HepG2 (cell line): ENCODE measurements at regions not wholly inside any gene's neighbourhood (a gene's known extent, or its start where the extent isn't known, plus 50 kb on each side); places are given as distances from the start of the nearest gene placed in this dataset.

Experiments used
- ATAC-seq: fragments of 200-7000 bp; cut with Tn5 transposase; 3 replicates; pipeline ENCODE4 v1.9.1; 2020; ENCODE audit warnings: mild to moderate bottlenecking, moderate library complexity
- BruUV-seq: library from RNA; stranded (reverse); fragments of 400-500 nt; replicated peaks from 2 replicates; lab custom pipeline; 2021; lab: Mats Ljungman, UMichigan
- CTCF ChIA-PET: fragments of 300-600 bp; formaldehyde crosslinking; extraction: SDS; loops from one replicate; lab custom pipeline; 2021; ENCODE audit warnings: low total read pairs, inconsistent platforms, low intra/inter-chr PET ratio; lab: Yijun Ruan, JAX
- POLR2A ChIA-PET: fragments of 350-600 bp; sonication (Branson Sonifier 250); formaldehyde crosslinking; loops from one replicate; lab custom pipeline; 2020; ENCODE audit warnings: antibody characterized with exemption, inconsistent platforms; lab: Yijun Ruan, JAX
- DNase-seq: peaks from one replicate; pipeline ENCODE4 v3.0.0-alpha.2; 2015; ENCODE audit warnings: low spot score
- FAIRE-seq: peaks from 3 replicates; lab custom pipeline; 2011; peaks lifted over from hg19 to GRCh38; lab: Jason Lieb, UNC
- H2AFZ ChIP-seq: one replicate; pipeline ENCODE4 v1.6.1; 2011; ENCODE audit warnings: low read length, inconsistent platforms
- H3K27ac ChIP-seq: fragments of 300-600 bp; 3 replicates; pipeline ENCODE4 v1.8.0; 2011; ENCODE audit warnings: mixed run types, mild to moderate bottlenecking, mixed read lengths, low read length, inconsistent platforms; ENCODE audit not compliant: insufficient read depth; ENCODE audit errors: extremely low read length
- H3K27me3 ChIP-seq, 2 experiments: fragments of 200-600 bp in 1 of 2; 2 replicates in 1 of 2; 3 replicates in 1 of 2; pipeline versions ENCODE4 v1.6.0 to v1.8.0; 2011; ENCODE audit warnings: low read length in 2 of 2, mild to moderate bottlenecking in 2 of 2, moderate library complexity in 2 of 2, inconsistent platforms in 1 of 2; ENCODE audit not compliant: insufficient read depth in 2 of 2, control insufficient read depth in 1 of 2
- H3K36me3 ChIP-seq, 2 experiments: fragments of 200-600 bp in 1 of 2; replicated peaks in 1 of 2; 2 replicates in 1 of 2; 3 replicates in 1 of 2; pipeline versions ENCODE4 v1.5.1 to v1.8.0; 2011; ENCODE audit warnings: low read length in 2 of 2, inconsistent platforms in 1 of 2; ENCODE audit not compliant: insufficient read depth in 2 of 2, control insufficient read depth in 1 of 2
- H3K4me1 ChIP-seq: 2 replicates; pipeline ENCODE4 v1.5.1; 2012; ENCODE audit warnings: low read length, inconsistent platforms; ENCODE audit not compliant: insufficient read depth
- H3K4me2 ChIP-seq: 2 replicates; pipeline ENCODE4 v1.6.0; 2011; ENCODE audit warnings: low read depth, low read length, inconsistent platforms
- H3K4me3 ChIP-seq, 3 experiments: fragments of 200-600 bp in 1 of 3; sonication (generic), shearing (Covaris generic) in 1 of 3; replicated peaks in 1 of 3; 2 replicates each; pipeline ENCODE4 v1.5.1; 2011 to 2016; ENCODE audit warnings: low read length in 3 of 3, inconsistent platforms in 2 of 3, low read depth in 2 of 3, mild to moderate bottlenecking in 2 of 3, control low read depth in 1 of 3, mixed read lengths in 1 of 3; ENCODE audit not compliant: insufficient read depth in 1 of 3
- H3K79me2 ChIP-seq: one replicate; pipeline ENCODE4 v1.6.1; 2011; ENCODE audit warnings: low read length, inconsistent platforms; ENCODE audit not compliant: insufficient read depth
- H3K9ac ChIP-seq: 2 replicates; pipeline ENCODE4 v1.6.0; 2011; ENCODE audit warnings: mild to moderate bottlenecking, low read depth, low read length, inconsistent platforms; ENCODE audit not compliant: insufficient read depth
- H3K9me3 ChIP-seq: 2 replicates; pipeline ENCODE4 v1.5.1; 2012; ENCODE audit warnings: mild to moderate bottlenecking, low read length
- H4K20me1 ChIP-seq: 2 replicates; pipeline ENCODE4 v1.6.0; 2011; ENCODE audit warnings: inconsistent platforms, mild to moderate bottlenecking, low read length, moderate library complexity; ENCODE audit not compliant: insufficient read depth
- CCDC6 ChIP-seq: sonication (generic); formaldehyde crosslinking; IDR thresholded peaks from 2 replicates; pipeline ENCODE4 v1.8.1; 2022; ENCODE audit warnings: mild to moderate bottlenecking, missing genetic modification reagents, moderate library complexity
- ESRRA ChIP-seq: sonication (generic); formaldehyde crosslinking; IDR thresholded peaks from 2 replicates; pipeline ENCODE4 v1.5.1; 2020; ENCODE audit warnings: mild to moderate bottlenecking, low read depth, missing genetic modification reagents
- FOXA3 ChIP-seq: IDR thresholded peaks from 2 replicates; pipeline ENCODE4 v1.6.1; 2016; ENCODE audit warnings: missing genetic modification reagents, missing compliant biosample characterization
- KLF15 ChIP-seq: sonication (generic); formaldehyde crosslinking; IDR thresholded peaks from 2 replicates; pipeline ENCODE4 v1.8.1; 2023; ENCODE audit warnings: borderline replicate concordance, mild to moderate bottlenecking, inconsistent platforms, missing genetic modification reagents, mixed read lengths
- MED1 ChIP-seq: sonication (generic); formaldehyde crosslinking; IDR thresholded peaks from 2 replicates; pipeline ENCODE4 v1.4.0; 2020; ENCODE audit warnings: missing genetic modification reagents
- MTA1 ChIP-seq: sonication (generic); formaldehyde crosslinking; IDR thresholded peaks from 2 replicates; pipeline ENCODE4 v1.4.0; 2020; ENCODE audit warnings: missing genetic modification reagents, mild to moderate bottlenecking, borderline replicate concordance
- NCOA5 ChIP-seq: sonication (generic); formaldehyde crosslinking; IDR thresholded peaks from 2 replicates; pipeline ENCODE4 v1.4.0; 2020; ENCODE audit warnings: missing genetic modification reagents
- NCOR1 ChIP-seq: fragments of 200-600 bp; sonication (generic); IDR thresholded peaks from 2 replicates; pipeline ENCODE4 v1.7.0; 2017; ENCODE audit warnings: antibody characterized with exemption, low read length, borderline replicate concordance
- NFE2 ChIP-seq: sonication (generic); formaldehyde crosslinking; IDR thresholded peaks from 2 replicates; pipeline ENCODE4 v1.4.0; 2020; ENCODE audit warnings: missing genetic modification reagents
- RCOR2 ChIP-seq: IDR thresholded peaks from 2 replicates; pipeline ENCODE4 v1.6.1; 2016; ENCODE audit warnings: missing biosample characterization, missing genetic modification reagents
- SP4 ChIP-seq: sonication (generic); formaldehyde crosslinking; IDR thresholded peaks from 2 replicates; pipeline ENCODE4 v1.8.1; 2023; ENCODE audit warnings: mild to moderate bottlenecking, missing genetic modification reagents
- TBP ChIP-seq: sonication (generic); formaldehyde crosslinking; IDR thresholded peaks from 2 replicates; pipeline ENCODE4 v1.5.0; 2020; ENCODE audit warnings: missing genetic modification reagents
- ZNF207 ChIP-seq: fragments of 450-650 bp; IDR thresholded peaks from 2 replicates; pipeline ENCODE4 v1.6.1; 2016; ENCODE audit warnings: antibody characterized with exemption, borderline replicate concordance
- ZNF33B ChIP-seq: sonication (generic); formaldehyde crosslinking; IDR thresholded peaks from 2 replicates; pipeline ENCODE4 v1.5.1; 2020; ENCODE audit warnings: mild to moderate bottlenecking, missing genetic modification reagents
- ZNF761 ChIP-seq: sonication (generic); formaldehyde crosslinking; conservative IDR thresholded peaks from 2 replicates; pipeline ENCODE4 v1.4.0; 2020; ENCODE audit warnings: mild to moderate bottlenecking, missing genetic modification reagents
- ZNF850 ChIP-seq: sonication (generic); formaldehyde crosslinking; conservative IDR thresholded peaks from 2 replicates; pipeline ENCODE4 v1.9.0; 2021; ENCODE audit warnings: mild to moderate bottlenecking, missing genetic modification reagents
- ZSCAN29 ChIP-seq: sonication (generic); formaldehyde crosslinking; conservative IDR thresholded peaks from 2 replicates; pipeline ENCODE4 v1.4.0; 2020; ENCODE audit warnings: mild to moderate bottlenecking, missing genetic modification reagents
- WGBS: methylation state at CpG from one replicate; pipeline ENCODE4 v1.1.6; 2017; ENCODE audit warnings: low lambda C conversion rate; 5-methylcytosine and 5-hydroxymethylcytosine counted together
- in situ Hi-C: cut with HindIII; loops from 2 replicates; pipeline ENCODE4 v1.10.0; 2017; ENCODE audit warnings: low pct_unique_long_range_greater_than_20kb; ENCODE audit not compliant: extremely low pct_ligation_motif_present
- intact Hi-C: fragments of 100-400 bp; cut with micrococcal nuclease; formaldehyde crosslinking; loops from one replicate; pipeline ENCODE4 v1.10.0; 2022; ENCODE audit not compliant: unreplicated experiment
- TF ChIP-seq, protein P1 (sequence below): sonication (generic); formaldehyde crosslinking; IDR thresholded peaks from 2 replicates; pipeline ENCODE4 v1.4.0; 2020; ENCODE audit warnings: missing genetic modification reagents, borderline replicate concordance
- TF ChIP-seq, protein P2 (sequence below): sonication (generic); formaldehyde crosslinking; IDR thresholded peaks from 2 replicates; pipeline ENCODE4 v1.4.0; 2020; ENCODE audit warnings: low read depth, mild to moderate bottlenecking, missing genetic modification reagents

DNA sequence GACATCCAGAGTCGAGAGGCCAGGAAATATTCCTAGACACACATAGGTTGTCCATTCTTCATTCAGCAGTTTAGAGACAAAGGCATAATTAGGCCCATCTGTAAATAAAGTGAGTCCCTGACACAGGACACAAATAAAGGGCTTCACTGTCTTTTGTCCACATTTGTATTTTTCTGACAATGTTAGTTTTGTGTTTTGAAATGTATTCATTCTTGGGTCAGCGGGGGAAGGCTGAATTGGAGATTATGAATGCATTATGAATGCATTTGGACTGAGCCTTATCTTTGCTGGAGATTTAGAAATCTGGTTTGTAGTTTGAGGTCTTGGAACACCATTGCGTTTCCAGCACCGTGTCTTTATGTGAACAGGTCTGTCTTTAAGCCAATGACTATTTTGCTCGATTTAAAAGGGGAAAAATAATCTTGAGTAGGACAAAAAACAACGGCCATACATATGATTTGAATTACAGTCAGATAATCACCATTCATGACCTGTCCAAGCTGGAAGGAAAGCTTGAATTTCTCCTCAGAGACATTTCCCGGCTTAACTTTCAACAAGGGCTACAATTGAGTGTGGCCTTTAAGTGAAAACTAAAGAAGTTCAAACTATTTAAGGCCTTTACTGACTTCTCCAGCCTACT lies 334.8 kb downstream of the WDR11 start:
- in situ Hi-C loops (no loop called here), intact Hi-C loops (no loop called here)
- ChIA-PET POLR2A (no interaction called here), CTCF (no interaction called here)
- no peak for ATAC-seq
- no peak overlapping the region for H3K4me3 ChIP-seq
- H3K27ac ChIP-seq: no peak overlapping the region
- no peak overlapping the region for H2AFZ ChIP-seq
- BruUV-seq: no TSS peak
- H3K9ac ChIP-seq: no peak overlapping the region
- no peaks in the 10 kb centered on the region for H3K36me3 ChIP-seq
- TF ChIP-seq ZNF207 (no peak), CCDC6 (no peak), SP4 (no peak), NCOR1 (no peak), KLF15 (no peak), MED1 (CRISPR knock-in tag) (no peak), ZNF850 (CRISPR knock-in tag) (no peak), FOXA3 (CRISPR knock-in tag) (no peak), RCOR2 (CRISPR knock-in tag) (no peak), ESRRA (CRISPR knock-in tag) (no peak), ZNF761 (CRISPR knock-in tag) (no peak)
- 22% methylated on average over 7 of the region's 7 CpGs for WGBS
- H3K79me2 ChIP-seq: no peaks in the 10 kb centered on the region
- no peaks in the 10 kb centered on the region for H3K9me3 ChIP-seq
- H3K4me2 ChIP-seq: no peak overlapping the region
- no peak for FAIRE-seq
- DNase-seq: no peak
- no peaks in the 10 kb centered on the region for H4K20me1 ChIP-seq
- H3K27me3 ChIP-seq: no peaks in the 10 kb centered on the region; a peak in 1 of 5 replicates
- H3K4me1 ChIP-seq: no peaks in the 10 kb centered on the region

DNA sequence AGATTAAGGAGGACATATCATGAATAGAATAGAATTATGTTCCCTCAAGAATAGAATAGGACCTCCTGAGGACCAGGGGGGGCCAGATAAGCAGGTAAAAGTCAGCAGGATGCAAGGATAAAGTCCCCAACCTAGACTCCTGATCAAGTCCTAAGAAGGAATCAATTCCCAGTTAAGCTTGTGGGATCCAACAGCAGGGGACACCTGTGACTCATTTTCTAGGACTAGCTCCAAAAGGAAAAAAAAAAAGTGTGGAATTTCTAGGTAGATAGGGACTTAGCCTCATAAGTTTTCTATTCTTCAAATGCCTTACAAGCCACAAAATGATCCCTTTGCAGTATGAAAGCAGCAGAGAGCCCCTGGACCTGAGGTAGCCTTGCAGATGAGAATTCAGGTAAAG lies 336.2 kb downstream of the WDR11 start:
- H2AFZ ChIP-seq: no peak overlapping the region
- CTCF ChIA-PET: no interaction called here
- in situ Hi-C loops (no loop called here), intact Hi-C loops (no loop called here)
- POLR2A ChIA-PET: no interaction called here
- H3K27ac ChIP-seq: no peak overlapping the region
- no peaks in the 10 kb centered on the region for H3K79me2 ChIP-seq
- H3K36me3 ChIP-seq: no peaks in the 10 kb centered on the region
- no peak overlapping the region for H3K4me2 ChIP-seq
- no peaks in the 10 kb centered on the region for H4K20me1 ChIP-seq
- DNase-seq (no peak), FAIRE-seq (no peak), ATAC-seq (no peak)
- no peak overlapping the region for H3K9ac ChIP-seq
- no peak overlapping the region for H3K4me3 ChIP-seq
- BruUV-seq: no TSS peak
- no peaks in the 10 kb centered on the region; a peak in 1 of 5 replicates for H3K27me3 ChIP-seq
- H3K9me3 ChIP-seq: no peaks in the 10 kb centered on the region
- H3K4me1 ChIP-seq: no peaks in the 10 kb centered on the region
- TF ChIP-seq, protein P1, sequence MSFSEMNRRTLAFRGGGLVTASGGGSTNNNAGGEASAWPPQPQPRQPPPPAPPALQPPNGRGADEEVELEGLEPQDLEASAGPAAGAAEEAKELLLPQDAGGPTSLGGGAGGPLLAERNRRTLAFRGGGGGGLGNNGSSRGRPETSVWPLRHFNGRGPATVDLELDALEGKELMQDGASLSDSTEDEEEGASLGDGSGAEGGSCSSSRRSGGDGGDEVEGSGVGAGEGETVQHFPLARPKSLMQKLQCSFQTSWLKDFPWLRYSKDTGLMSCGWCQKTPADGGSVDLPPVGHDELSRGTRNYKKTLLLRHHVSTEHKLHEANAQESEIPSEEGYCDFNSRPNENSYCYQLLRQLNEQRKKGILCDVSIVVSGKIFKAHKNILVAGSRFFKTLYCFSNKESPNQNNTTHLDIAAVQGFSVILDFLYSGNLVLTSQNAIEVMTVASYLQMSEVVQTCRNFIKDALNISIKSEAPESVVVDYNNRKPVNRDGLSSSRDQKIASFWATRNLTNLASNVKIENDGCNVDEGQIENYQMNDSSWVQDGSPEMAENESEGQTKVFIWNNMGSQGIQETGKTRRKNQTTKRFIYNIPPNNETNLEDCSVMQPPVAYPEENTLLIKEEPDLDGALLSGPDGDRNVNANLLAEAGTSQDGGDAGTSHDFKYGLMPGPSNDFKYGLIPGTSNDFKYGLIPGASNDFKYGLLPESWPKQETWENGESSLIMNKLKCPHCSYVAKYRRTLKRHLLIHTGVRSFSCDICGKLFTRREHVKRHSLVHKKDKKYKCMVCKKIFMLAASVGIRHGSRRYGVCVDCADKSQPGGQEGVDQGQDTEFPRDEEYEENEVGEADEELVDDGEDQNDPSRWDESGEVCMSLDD (CRISPR knock-in tag): no peak
- no peak for TF ChIP-seq MTA1 (CRISPR knock-in tag)
- no peak for TF ChIP-seq TBP
- no peak for TF ChIP-seq ZSCAN29 (CRISPR knock-in tag)
- no peak for TF ChIP-seq NFE2 (CRISPR knock-in tag)
- TF ChIP-seq ZNF33B (CRISPR knock-in tag): no peak
- TF ChIP-seq, protein P2, sequence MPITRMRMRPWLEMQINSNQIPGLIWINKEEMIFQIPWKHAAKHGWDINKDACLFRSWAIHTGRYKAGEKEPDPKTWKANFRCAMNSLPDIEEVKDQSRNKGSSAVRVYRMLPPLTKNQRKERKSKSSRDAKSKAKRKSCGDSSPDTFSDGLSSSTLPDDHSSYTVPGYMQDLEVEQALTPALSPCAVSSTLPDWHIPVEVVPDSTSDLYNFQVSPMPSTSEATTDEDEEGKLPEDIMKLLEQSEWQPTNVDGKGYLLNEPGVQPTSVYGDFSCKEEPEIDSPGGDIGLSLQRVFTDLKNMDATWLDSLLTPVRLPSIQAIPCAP (CRISPR knock-in tag): no peak
- no peak for TF ChIP-seq NCOA5 (CRISPR knock-in tag)
